SU-DHL-6 (cell line): ENCODE measurements at regions not wholly inside any gene's neighbourhood (a gene's known extent, or its start where the extent isn't known, plus 50 kb on each side); places are given as distances from the start of the nearest gene placed in this dataset.

Experiments used
- H2AFZ ChIP-seq: fragments of 200-600 bp; sonication (generic); 2 replicates; pipeline ENCODE4 v1.6.1; 2014; ENCODE audit warnings: low read depth, mild to moderate bottlenecking, moderate library complexity, mixed read lengths, antibody characterized with exemption, low read length; ENCODE audit not compliant: severe bottlenecking
- H3F3A ChIP-seq: fragments of 200-600 bp; shearing (Covaris generic); 2 replicates; pipeline ENCODE4 v1.6.0; 2016; ENCODE audit warnings: antibody characterized with exemption, mild to moderate bottlenecking; ENCODE audit not compliant: insufficient read depth
- H3K27ac ChIP-seq: fragments of 200-600 bp; sonication (generic); 2 replicates; pipeline ENCODE4 v1.5.1; 2016; ENCODE audit warnings: low read depth, mild to moderate bottlenecking, low read length, moderate library complexity, mixed read lengths
- H3K27me3 ChIP-seq: fragments of 200-600 bp; sonication (generic), shearing (Covaris generic); 2 replicates; pipeline ENCODE4 v1.6.0; 2014; ENCODE audit warnings: mild to moderate bottlenecking, low read length
- H3K36me3 ChIP-seq: fragments of 200-600 bp; sonication (generic); 2 replicates; pipeline ENCODE4 v1.6.1; 2014; ENCODE audit warnings: mild to moderate bottlenecking, low read length, mixed read lengths
- H3K4me2 ChIP-seq: fragments of 300-600, 200-600 bp; shearing (Covaris generic), sonication (generic); 2 replicates; pipeline ENCODE4 v1.6.0; 2014; ENCODE audit warnings: low read length, low read depth, mild to moderate bottlenecking; ENCODE audit not compliant: poor library complexity, severe bottlenecking
- H3K4me3 ChIP-seq: fragments of 200-600 bp; sonication (generic); 2 replicates; pipeline ENCODE4 v1.5.1; 2014; ENCODE audit warnings: antibody characterized with exemption, low read length, mild to moderate bottlenecking, mixed read lengths; ENCODE audit not compliant: insufficient read depth, poor library complexity, severe bottlenecking
- H3K79me2 ChIP-seq: fragments of 200-600 bp; sonication (generic); 2 replicates; pipeline ENCODE4 v1.6.1; 2014; ENCODE audit warnings: mild to moderate bottlenecking, low read length, moderate library complexity; ENCODE audit not compliant: insufficient read depth
- H3K9ac ChIP-seq: fragments of 200-600 bp; sonication (generic); 2 replicates; pipeline ENCODE4 v1.7.0; 2014; ENCODE audit warnings: mild to moderate bottlenecking, low read length
- H3K9me2 ChIP-seq: fragments of 200-600 bp; sonication (generic); replicated peaks from 2 replicates; pipeline ENCODE4 v1.6.1; 2014; ENCODE audit warnings: low read length; ENCODE audit not compliant: insufficient read depth
- H3K9me3 ChIP-seq: fragments of 200-600 bp; sonication (generic); 2 replicates; pipeline ENCODE4 v1.6.1; 2014; ENCODE audit warnings: low read length, mixed read lengths; ENCODE audit not compliant: insufficient read depth
- H4K20me1 ChIP-seq: fragments of 200-600 bp; sonication (generic); 2 replicates; pipeline ENCODE4 v1.6.1; 2014; ENCODE audit warnings: low read depth, mild to moderate bottlenecking, antibody characterized with exemption, low read length, moderate library complexity, mixed read lengths
- EZH2phosphoT487 ChIP-seq: fragments of 200-600 bp; sonication (generic), shearing (Covaris generic); conservative IDR thresholded peaks from 2 replicates; pipeline ENCODE4 v1.6.1; 2018; ENCODE audit warnings: mild to moderate bottlenecking, antibody characterized with exemption, low read length, moderate library complexity, mixed read lengths
- TF ChIP-seq, protein P1 (sequence below): fragments of 200-600 bp; sonication (generic); IDR thresholded peaks from one replicate; pipeline ENCODE4 v1.5.1; 2017; ENCODE audit warnings: antibody characterized with exemption, mild to moderate bottlenecking, low read length, moderate library complexity; ENCODE audit not compliant: insufficient read depth, poor library complexity, severe bottlenecking

DNA sequence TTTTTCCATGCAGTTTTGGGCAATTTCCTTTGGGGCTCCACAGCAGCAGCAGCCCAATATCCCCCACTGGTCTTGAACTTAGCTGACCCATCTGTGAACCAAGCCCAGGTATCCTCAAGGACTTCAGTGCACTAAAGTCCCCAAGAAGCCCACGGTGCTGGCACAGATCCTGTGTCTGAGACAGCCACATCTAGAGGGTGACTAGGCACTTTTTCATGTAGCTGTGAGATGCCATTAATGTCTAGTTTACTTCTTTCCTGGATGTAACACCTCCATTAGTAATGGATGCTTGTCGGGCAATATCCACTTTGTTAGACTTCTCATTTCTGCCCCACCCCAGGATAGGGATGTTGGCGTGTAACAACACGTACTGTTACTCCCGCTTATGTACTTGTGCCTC, 117.9 kb downstream of the GPCPD1 start:
- no peaks in the 10 kb centered on the region for H3F3A ChIP-seq
- H3K27me3 ChIP-seq, result no peaks in the 10 kb centered on the region

DNA sequence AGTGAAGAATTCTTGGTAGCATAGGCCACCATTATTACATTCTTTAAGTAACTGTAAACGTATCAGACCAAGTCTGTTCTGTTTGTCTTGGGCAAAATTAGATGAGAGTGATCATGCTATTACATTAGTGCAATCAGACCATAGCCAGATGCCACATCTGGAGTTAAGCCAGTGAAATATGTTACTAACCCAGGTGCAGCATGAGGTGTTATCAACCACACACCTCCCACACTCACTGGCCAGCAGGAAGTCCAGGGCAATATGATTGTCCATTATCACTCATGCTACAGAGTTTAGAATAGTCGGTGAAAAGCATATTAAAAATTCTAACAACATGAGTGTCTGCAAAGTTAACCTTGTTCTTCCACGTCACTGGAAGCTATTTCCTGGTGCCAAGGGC, 119.4 kb downstream of the GPCPD1 start:
- Histone ChIP-seq H3K27ac (no peak overlapping the region), H3K9ac (no peak overlapping the region), H3F3A (no peaks in the 10 kb centered on the region), H3K4me2 (no peak overlapping the region), H3K4me3 (no peak overlapping the region), H3K79me2 (no peaks in the 10 kb centered on the region), H3K36me3 (no peaks in the 10 kb centered on the region), H3K27me3 (no peaks in the 10 kb centered on the region), H2AFZ (no peak overlapping the region), H3K9me2 (no peaks in the 10 kb centered on the region), H3K9me3 (no peaks in the 10 kb centered on the region), H4K20me1 (no peaks in the 10 kb centered on the region)
- TF ChIP-seq, protein P1, sequence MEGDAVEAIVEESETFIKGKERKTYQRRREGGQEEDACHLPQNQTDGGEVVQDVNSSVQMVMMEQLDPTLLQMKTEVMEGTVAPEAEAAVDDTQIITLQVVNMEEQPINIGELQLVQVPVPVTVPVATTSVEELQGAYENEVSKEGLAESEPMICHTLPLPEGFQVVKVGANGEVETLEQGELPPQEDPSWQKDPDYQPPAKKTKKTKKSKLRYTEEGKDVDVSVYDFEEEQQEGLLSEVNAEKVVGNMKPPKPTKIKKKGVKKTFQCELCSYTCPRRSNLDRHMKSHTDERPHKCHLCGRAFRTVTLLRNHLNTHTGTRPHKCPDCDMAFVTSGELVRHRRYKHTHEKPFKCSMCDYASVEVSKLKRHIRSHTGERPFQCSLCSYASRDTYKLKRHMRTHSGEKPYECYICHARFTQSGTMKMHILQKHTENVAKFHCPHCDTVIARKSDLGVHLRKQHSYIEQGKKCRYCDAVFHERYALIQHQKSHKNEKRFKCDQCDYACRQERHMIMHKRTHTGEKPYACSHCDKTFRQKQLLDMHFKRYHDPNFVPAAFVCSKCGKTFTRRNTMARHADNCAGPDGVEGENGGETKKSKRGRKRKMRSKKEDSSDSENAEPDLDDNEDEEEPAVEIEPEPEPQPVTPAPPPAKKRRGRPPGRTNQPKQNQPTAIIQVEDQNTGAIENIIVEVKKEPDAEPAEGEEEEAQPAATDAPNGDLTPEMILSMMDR, result no peak
- no peak for TF ChIP-seq EZH2phosphoT487

More for the DNA sequence above, 117.9 kb downstream of the GPCPD1 start:
- no peaks in the 10 kb centered on the region for H3K9me2 ChIP-seq
- TF ChIP-seq, protein P1, result no peak
- no peak for TF ChIP-seq EZH2phosphoT487
- H3K4me2 ChIP-seq, result no peak overlapping the region
- H4K20me1 ChIP-seq, result no peaks in the 10 kb centered on the region
- no peaks in the 10 kb centered on the region for H3K9me3 ChIP-seq
- no peaks in the 10 kb centered on the region for H3K79me2 ChIP-seq
- no peak overlapping the region for H3K4me3 ChIP-seq
- H2AFZ ChIP-seq, result no peak overlapping the region
- no peak overlapping the region for H3K27ac ChIP-seq
- H3K36me3 ChIP-seq, result no peaks in the 10 kb centered on the region
- H3K9ac ChIP-seq, result no peak overlapping the region

DNA sequence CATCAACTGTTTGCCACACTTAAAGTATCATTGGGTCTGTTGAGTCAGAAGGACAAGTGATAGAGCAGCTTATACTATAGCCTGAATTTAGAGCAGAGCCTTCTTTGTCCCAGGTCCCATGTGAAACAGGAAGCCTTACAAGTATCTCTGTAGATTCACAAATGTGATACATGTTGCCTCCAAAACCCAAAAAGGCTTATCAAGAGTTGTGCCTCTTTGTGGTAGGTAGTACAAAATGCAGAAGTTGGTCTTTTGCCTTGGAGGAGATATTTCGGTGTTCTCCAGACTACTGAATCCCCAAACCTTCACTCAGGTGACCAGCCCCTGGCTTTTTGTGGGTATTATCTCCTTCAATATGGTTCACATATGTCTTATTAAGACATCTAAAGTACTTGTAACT, 121.2 kb downstream of the GPCPD1 start:
- Histone ChIP-seq H4K20me1 (no peaks in the 10 kb centered on the region), H3K27me3 (no peaks in the 10 kb centered on the region), H3K9me2 (no peaks in the 10 kb centered on the region), H3K79me2 (no peaks in the 10 kb centered on the region), H3K27ac (no peak overlapping the region), H3K9ac (no peak overlapping the region), H2AFZ (no peak overlapping the region), H3K36me3 (no peaks in the 10 kb centered on the region), H3K9me3 (no peaks in the 10 kb centered on the region), H3K4me3 (no peak overlapping the region), H3K4me2 (no peak overlapping the region), H3F3A (no peaks in the 10 kb centered on the region)
- TF ChIP-seq EZH2phosphoT487, result no peak
- TF ChIP-seq, protein P1, result no peak
